ENCODE measurements at regions not wholly inside any gene's neighbourhood (a gene's known extent, or its start where the extent isn't known, plus 50 kb on each side); places are given as distances from the start of the nearest gene placed in this dataset.

DNA sequence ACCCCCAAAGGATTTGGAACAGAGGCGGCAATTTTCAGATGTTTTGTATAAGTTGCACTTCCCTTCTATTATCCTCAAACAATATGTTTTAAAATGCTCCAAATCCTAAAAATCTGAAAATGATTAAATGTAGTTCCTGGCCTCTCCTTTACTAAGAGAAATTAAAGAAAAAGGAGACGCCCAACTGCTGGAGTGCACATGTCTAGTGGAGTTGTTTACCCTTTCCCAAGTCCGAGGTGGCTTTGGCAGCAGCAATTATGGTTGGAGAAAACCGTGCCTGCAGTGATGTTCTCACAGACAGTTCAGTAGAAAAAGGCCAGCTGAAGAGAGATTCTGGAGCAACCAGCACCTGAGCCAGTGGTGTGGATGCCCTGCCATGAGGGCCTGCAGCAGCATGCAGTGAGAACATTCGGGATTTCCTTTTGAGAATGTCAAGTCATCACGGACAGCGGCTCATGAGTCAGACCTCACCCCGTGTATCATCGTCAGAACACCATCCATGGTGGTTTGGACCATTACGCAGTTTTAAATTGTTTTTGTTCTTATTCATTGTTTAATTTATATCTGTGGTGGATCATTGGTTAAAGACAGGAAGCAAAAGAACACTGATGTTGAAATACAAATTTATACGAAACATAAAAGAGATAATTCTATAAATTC lies 179.0 kb upstream of the KRR1 start:
- TF ChIP-seq YY1 (IDR thresholded peaks at IDR 0.05; ENCODE audit: low read depth) = no peak
- no peak for TF ChIP-seq RAD21 (IDR thresholded peaks at IDR 0.05; ENCODE audit: low read depth)
- TF ChIP-seq TAF1 (IDR thresholded peaks at IDR 0.05; ENCODE audit: low read depth) = no peak
- TF ChIP-seq ZBTB7A (IDR thresholded peaks at IDR 0.05; ENCODE audit: low read depth) = no peak
- TF ChIP-seq NFIC (IDR thresholded peaks at IDR 0.05) = no peak
- no peak for TF ChIP-seq EP300 (IDR thresholded peaks at IDR 0.05; ENCODE audit: borderline replicate concordance)
- TF ChIP-seq, protein P1, sequence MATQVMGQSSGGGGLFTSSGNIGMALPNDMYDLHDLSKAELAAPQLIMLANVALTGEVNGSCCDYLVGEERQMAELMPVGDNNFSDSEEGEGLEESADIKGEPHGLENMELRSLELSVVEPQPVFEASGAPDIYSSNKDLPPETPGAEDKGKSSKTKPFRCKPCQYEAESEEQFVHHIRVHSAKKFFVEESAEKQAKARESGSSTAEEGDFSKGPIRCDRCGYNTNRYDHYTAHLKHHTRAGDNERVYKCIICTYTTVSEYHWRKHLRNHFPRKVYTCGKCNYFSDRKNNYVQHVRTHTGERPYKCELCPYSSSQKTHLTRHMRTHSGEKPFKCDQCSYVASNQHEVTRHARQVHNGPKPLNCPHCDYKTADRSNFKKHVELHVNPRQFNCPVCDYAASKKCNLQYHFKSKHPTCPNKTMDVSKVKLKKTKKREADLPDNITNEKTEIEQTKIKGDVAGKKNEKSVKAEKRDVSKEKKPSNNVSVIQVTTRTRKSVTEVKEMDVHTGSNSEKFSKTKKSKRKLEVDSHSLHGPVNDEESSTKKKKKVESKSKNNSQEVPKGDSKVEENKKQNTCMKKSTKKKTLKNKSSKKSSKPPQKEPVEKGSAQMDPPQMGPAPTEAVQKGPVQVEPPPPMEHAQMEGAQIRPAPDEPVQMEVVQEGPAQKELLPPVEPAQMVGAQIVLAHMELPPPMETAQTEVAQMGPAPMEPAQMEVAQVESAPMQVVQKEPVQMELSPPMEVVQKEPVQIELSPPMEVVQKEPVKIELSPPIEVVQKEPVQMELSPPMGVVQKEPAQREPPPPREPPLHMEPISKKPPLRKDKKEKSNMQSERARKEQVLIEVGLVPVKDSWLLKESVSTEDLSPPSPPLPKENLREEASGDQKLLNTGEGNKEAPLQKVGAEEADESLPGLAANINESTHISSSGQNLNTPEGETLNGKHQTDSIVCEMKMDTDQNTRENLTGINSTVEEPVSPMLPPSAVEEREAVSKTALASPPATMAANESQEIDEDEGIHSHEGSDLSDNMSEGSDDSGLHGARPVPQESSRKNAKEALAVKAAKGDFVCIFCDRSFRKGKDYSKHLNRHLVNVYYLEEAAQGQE (IDR thresholded peaks at IDR 0.05; ENCODE audit: low read depth) = no peak
- no peak for TF ChIP-seq EGR1 (IDR thresholded peaks at IDR 0.05)
- TF ChIP-seq, protein P2, sequence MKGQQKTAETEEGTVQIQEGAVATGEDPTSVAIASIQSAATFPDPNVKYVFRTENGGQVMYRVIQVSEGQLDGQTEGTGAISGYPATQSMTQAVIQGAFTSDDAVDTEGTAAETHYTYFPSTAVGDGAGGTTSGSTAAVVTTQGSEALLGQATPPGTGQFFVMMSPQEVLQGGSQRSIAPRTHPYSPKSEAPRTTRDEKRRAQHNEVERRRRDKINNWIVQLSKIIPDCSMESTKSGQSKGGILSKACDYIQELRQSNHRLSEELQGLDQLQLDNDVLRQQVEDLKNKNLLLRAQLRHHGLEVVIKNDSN (IDR thresholded peaks at IDR 0.05) = no peak
- TF ChIP-seq CREB1 (IDR thresholded peaks at IDR 0.05; ENCODE audit: low read depth) = no peak

DNA sequence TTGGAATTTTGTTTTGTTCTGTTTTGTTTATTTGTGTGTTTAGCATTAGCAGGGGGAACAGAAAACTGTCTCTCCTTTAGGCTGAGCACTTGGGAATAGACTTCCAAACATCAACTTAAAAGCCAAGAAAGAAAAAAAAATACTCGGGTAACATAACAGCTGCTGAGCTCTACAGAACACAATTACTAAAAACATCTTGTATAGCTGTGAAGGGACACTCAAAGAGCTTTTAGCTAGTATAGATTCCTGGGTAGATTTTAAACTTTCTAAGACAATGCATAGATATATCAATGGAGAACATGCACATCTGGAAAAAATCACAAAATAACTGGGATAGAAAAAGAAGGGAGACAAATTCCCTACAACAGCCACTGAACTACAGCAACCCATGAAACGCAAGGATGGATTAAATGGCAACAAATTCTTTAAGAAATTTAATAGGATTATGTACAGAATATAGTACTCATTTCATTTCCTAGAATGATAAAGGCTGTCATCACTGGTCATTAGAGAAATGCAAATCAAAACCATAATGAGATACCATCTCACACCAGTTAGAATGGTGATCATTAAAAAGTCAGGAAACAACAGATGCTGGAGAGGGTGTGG lies 174.3 kb upstream of the KRR1 start:
- TF ChIP-seq, protein P3, sequence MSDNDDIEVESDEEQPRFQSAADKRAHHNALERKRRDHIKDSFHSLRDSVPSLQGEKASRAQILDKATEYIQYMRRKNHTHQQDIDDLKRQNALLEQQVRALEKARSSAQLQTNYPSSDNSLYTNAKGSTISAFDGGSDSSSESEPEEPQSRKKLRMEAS (IDR thresholded peaks at IDR 0.05) = no peak
- TF ChIP-seq YY1 (IDR thresholded peaks at IDR 0.05; ENCODE audit: low read depth) = no peak
- TF ChIP-seq CREB1 (IDR thresholded peaks at IDR 0.05; ENCODE audit: low read depth) = no peak
- no peak for TF ChIP-seq FOXM1 (IDR thresholded peaks at IDR 0.05; ENCODE audit: borderline replicate concordance, low read depth)

DNA sequence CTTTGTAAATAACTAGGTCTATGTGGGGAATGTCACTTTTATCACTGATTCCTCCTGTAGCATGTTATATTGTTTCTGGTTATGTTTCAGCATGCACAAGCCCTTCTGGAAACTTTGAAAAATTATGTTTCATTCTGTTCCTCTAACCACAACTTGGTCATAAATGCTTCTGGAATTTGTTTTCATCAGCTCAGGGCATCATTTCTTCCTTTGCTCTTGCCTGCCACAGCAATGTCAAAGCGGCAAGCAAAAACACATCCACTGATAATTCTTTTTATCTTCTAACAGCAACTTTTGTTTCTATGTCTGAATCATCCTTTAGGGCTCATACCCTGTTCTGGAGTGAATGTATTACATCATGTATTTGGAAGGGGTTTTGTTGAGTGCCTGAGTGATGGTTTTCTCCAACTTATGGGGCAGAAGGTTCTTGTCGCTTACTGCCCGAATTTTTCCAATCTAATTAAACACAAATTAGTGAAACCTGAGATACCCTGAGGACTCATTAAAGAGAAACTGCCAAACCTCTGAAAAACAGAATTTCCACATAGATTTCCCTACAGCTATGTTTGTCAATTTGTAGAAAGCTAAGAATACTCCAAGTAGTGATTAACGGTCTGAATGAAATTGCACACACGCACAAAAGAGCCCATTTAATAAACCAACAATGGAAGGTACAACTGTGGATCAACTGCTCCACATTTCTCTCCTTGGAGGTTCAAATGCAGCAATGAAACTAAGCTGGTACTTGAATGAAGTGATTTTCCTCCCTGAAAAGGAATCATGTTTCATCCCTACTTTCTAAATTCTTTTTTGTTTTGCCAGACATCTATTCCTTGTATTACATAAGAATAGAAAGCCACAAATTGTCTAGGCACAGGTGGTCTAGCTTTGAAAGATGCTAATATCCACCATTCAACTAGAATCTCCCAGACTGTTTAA lies 173.5 kb upstream of the KRR1 start:
- TF ChIP-seq, protein P1 (IDR thresholded peaks at IDR 0.05; ENCODE audit: low read depth) = no peak
- no peak for TF ChIP-seq CREB1 (IDR thresholded peaks at IDR 0.05; ENCODE audit: low read depth)
- TF ChIP-seq CEBPB (IDR thresholded peaks at IDR 0.05) = no peak
- no peak for TF ChIP-seq EGR1 (IDR thresholded peaks at IDR 0.05)
- TF ChIP-seq TCF12 (IDR thresholded peaks at IDR 0.05; ENCODE audit: low read depth) = no peak
- TF ChIP-seq ZBTB7A (IDR thresholded peaks at IDR 0.05; ENCODE audit: low read depth) = no peak
- TF ChIP-seq NFIC (IDR thresholded peaks at IDR 0.05) = no peak

DNA sequence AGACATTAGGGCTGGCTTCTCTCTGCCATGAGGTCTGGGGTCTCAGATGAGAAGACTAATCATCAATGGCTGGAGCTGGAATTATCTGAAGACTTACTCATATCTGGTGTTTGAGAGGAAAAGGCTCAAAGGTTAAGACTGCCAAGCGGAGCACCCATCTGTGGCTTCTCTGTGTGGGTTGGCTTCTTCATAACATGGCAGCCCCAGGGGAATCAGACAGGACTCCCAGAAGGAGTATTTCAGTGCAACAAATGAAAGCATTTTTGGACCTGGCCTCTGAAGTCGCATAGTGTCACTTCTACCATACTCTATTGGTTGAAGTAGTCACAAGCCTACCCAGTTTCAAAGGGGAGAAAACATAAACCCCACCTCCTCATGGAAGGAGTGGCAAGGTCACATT lies 171.8 kb upstream of the KRR1 start:
- TF ChIP-seq, protein P3 (IDR thresholded peaks at IDR 0.05) = no peak
- TF ChIP-seq FOXM1 (IDR thresholded peaks at IDR 0.05; ENCODE audit: borderline replicate concordance, low read depth) (no peak), CREB1 (IDR thresholded peaks at IDR 0.05; ENCODE audit: low read depth) (no peak), ZBTB7A (IDR thresholded peaks at IDR 0.05; ENCODE audit: low read depth) (no peak), CEBPB (IDR thresholded peaks at IDR 0.05) (no peak), NFIC (IDR thresholded peaks at IDR 0.05) (no peak), RAD21 (IDR thresholded peaks at IDR 0.05; ENCODE audit: low read depth) (no peak), TEAD4 (IDR thresholded peaks at IDR 0.05) (no peak), TCF12 (IDR thresholded peaks at IDR 0.05; ENCODE audit: low read depth) (no peak), TAF1 (IDR thresholded peaks at IDR 0.05; ENCODE audit: low read depth) (no peak), EP300 (IDR thresholded peaks at IDR 0.05; ENCODE audit: borderline replicate concordance) (no peak), YY1 (IDR thresholded peaks at IDR 0.05; ENCODE audit: low read depth) (no peak), EGR1 (IDR thresholded peaks at IDR 0.05) (no peak)
- TF ChIP-seq, protein P2 (IDR thresholded peaks at IDR 0.05) = no peak
- TF ChIP-seq, protein P1 (IDR thresholded peaks at IDR 0.05; ENCODE audit: low read depth) = no peak

Measured in Ishikawa (cell line).